Fibroblast of skin of right quadriceps (primary cell): ENCODE measurements at regions not wholly inside any gene's neighbourhood (a gene's known extent, or its start where the extent isn't known, plus 50 kb on each side); places are given as distances from the start of the nearest gene placed in this dataset.

Experiments
- DNase-seq: peaks from one replicate; pipeline ENCODE4 v3.0.0-alpha.2; 2013

DNA sequence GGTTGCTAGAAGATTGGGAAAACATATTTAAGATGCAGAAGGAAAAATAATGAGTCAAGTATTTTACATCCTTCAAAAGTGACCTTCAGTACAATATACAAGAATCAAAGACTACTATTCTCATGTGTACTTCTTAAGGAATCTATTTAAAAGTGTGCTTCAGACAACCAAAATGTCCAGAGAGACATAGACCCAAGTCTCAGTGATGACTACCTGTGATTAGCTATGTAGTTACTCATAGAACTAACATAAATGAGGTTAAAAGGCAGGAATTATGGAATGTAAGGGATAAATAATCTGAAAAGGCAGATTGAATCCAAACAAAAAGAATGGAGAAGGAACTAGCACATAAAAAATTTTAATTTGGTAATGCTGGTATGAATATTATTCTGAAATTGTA lies 634.7 kb upstream of the FAM241A start:
- DNase-seq = peak; percentile 73

DNA sequence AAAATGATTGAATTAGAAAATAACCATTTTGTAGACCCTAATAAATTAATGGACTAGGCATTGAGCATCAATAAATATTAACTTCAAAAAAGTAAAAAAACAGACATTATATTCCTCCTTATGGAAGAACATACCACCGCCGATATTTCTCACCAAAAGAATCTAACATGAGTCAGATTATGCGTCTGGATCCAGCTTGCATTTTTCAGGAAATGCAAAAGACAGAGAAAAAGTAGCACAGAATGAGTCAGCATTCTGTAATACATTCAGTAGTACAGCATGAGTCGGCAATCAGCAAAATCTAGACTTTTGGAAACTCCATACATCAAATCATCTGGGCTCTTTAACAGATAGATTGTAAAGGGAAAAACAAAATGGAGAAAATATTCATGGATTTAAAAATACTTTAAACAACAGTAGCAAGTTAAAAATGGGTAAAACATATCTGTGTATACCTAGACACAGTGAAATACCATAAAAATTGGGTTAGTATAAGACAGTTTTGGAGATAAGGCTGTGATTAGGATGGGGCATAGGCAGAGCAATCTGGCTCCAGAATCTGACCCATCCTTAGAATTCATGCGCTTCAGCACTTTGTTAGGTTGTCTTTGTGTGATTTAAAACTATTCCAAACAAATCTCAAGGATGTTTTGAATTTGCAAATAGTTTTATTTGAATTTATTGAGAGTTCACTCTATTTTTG lies 633.0 kb upstream of the FAM241A start:
- DNase-seq = peak; percentile 95

GRCh38 chr4:111519683-111520082 lies 625.6 kb upstream of the FAM241A start:
- no peak for DNase-seq

- DNase-seq = no peak
Measured at GRCh38 chr4:111530446-111530845, 614.8 kb upstream of the FAM241A start.

DNA sequence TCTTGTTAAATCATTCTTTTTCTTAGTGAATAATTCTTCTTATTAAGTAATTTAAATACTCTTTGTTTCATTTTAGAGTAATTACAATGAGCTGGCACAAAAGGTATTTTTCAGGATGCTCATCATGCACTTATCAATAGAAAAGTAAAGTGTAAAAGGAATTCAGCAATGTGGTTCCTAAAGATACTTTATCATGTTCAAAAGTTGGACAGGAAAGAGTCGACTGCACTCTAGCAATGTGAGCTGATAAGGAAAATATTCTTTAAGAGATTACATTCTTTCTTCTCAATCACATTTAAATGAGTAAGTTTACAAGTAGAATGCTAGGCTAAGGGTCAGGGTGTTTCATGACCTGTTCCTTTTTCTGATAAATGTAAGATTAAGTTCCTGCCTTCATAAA lies 609.5 kb upstream of the FAM241A start:
- DNase-seq = no peak

DNA sequence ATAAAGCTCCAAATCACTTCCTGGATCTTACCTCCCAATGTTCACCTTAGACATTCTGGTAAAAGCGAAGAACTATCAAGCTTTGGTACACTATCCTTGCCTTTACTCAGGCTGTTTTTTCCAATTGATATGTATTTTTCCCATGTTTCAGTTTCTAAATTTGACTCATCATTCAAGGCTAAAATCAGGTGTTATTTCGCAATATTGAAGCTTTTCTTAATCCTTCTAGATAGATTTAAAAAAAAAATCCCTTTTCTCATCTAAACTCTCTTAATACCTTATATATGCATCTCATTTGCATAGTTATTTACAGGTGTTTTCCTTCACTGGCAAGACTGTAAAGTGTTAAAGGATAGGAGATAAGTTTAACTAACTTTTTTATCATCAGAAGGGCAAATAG lies 608.1 kb upstream of the FAM241A start:
- DNase-seq = no peak

DNA sequence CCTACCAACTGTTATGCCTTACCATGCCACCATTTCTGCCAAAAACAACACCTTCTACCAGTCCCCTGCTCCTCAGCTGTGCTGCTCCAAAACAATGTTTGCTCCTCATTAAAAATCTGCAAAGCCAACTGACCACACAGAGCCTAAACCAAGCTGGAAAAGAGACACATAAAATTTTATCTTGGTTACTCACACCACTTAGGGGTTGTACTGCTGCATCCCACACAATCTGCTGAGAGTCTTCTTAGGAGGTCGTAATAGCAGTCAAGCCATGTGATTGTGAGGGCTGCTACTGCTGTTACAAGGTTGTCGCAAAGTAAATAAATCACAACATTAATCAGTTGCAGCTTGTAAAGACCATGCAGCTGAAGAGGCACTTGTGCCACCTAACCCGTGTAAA lies 607.4 kb upstream of the FAM241A start:
- peak; percentile 80 for DNase-seq

- no peak for DNase-seq
Measured at GRCh38 chr4:111540671-111541070, 604.6 kb upstream of the FAM241A start.

DNA sequence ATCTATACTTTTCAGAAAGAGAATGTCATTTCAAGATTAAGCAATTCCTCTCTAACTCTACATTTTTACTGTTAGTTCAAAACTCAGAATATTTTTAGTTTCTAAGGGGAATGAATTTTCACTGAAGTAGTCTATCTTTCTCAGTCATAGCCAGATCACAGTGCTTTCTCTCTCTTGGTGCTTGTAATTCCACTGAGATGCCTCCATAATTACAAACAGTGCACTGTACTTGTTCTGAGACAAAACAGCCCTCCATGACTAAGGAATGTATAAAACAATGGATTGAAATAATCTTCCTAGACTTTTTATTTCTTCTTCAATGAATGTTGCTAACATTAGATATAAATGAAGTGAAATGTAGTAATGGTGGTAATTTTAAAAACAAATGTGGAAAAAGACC lies 603.2 kb upstream of the FAM241A start:
- DNase-seq = peak; percentile 25

DNA sequence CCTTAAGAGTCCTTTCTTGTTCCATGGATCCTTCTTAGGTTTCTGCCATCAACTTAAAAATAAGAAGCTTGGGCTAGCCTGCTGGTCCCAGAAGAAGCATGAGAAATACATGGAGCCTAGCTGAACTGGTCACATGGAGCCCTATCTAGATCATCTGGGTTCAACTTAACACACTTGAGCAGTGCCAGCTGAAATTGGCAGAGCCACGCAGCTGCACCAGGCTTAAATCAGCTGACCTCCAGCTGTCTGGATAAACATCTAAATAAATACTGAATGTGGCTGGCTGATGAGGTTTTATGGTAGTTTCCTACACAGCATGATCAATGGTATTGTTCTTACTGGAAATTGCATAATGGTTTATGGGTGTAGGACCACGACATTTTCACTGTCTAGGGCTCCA lies 598.4 kb upstream of the FAM241A start:
- no peak for DNase-seq

- peak; percentile 46 for DNase-seq
Measured at GRCh38 chr4:111556141-111556781, 589.0 kb upstream of the FAM241A start.

DNA sequence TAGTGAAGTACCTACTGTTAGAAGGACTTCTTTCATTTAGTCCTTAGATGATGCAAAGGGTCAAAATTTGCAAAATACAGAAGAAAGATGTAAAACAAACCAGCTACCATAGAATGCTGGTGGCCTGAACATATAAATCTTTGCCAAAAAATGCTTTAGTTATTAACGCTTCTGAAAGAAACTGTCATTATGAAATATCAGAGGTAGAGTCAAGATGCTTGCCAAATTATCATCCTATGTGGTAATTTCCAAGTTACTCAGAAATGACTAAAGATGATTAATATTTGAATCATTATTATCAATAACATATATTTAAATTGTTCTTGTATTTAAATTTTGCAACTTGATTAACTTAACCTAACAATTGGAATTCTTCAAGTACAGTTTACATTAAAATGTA lies 588.4 kb upstream of the FAM241A start:
- DNase-seq = peak; percentile 57

GRCh38 chr4:111562826-111563225 lies 582.4 kb upstream of the FAM241A start:
- peak; percentile 92 for DNase-seq

DNA sequence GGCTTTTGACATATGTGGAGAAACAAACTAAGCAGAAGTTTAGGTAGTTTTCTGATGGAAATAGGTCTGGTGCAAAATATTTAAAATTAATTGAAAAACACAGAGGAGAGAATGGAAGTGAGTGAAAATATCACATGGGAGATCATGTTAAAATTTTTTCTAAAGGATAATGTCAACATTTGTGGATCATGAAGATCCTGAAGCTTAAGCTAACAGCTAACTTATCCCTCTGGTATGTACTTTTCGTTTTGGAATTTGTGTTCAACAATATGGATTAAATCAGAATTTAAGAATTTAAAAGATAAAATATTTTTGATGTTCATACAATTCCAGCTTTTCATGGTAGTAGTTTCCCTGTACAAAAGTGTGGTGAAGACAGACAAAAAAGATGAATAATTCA lies 572.8 kb upstream of the FAM241A start:
- no peak for DNase-seq

- DNase-seq = peak; percentile 40
Measured at GRCh38 chr4:111573386-111573785, 571.9 kb upstream of the FAM241A start.

DNA sequence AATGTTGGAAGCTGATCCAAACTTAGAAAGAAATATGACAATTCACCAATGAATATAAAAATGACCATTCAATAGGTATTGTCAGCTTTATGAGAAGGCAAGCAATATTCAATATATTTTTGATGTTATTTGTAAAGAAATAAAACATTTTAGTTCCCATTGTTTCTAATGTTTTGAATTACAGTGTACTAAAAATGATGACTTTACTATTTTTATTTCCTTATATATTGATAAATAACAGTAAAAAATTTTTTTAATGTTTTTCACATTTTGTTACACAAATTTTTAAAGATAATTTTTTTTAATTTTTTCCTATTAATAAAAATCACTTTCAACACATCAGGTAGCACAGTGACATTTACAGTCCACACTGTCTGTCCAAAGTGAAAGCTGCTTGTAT lies 565.5 kb upstream of the FAM241A start:
- no peak for DNase-seq

DNA sequence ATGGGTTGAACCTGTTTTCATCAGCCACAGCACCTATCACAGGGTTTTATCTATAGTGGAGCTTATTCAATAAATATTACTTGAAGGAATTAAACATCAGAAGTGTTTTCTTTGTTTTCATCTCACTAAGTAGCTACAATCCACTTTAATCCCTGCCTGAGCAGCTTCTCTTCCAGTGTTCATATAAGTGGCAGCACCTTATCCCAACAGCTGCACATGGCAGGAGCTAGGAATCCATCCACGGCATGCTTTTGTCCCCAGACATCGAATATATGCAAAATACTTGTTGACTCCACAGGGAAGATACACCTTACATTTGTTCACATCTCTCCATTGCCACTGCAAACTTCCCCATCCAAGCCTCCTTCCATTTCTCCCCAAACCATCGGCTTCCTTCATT lies 549.8 kb upstream of the FAM241A start:
- DNase-seq = no peak

DNA sequence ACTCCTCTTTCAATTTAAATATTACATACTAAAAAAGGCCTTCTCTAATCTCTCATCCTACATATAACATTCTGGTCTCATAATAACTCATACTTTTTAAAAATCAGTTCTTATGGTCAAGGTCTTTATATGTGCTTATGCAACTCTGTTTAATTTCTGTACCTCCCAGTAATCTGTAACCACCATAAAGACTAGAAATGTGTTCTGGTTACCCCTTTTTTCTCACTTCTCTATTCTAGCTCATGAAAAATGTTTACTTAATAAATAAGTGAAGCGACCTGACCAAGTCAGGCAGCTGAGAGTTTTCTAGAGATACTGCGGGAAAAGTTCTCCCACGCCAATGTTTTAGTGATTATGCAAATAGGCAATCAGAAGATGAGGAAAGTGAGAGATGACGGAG lies 548.8 kb upstream of the FAM241A start:
- no peak for DNase-seq

DNA sequence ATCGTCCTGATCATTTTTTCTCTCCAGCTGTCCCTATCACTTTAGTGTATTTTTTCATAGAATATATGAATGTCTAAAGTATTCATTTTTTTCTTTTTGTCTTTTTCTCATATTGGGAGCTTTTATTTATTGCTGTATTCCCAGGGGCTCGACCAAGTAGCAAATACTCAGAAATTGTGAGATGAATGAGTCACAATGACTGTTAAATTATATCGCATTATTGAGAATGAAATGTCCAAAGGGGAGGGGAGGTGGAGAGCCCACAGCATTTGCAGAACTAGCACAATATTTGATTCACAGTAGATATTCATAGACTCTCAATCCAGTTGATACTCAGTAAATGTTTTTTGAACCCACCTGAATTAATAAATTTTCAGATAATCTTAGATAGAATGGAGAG lies 543.6 kb upstream of the FAM241A start:
- DNase-seq = peak; percentile 48

DNA sequence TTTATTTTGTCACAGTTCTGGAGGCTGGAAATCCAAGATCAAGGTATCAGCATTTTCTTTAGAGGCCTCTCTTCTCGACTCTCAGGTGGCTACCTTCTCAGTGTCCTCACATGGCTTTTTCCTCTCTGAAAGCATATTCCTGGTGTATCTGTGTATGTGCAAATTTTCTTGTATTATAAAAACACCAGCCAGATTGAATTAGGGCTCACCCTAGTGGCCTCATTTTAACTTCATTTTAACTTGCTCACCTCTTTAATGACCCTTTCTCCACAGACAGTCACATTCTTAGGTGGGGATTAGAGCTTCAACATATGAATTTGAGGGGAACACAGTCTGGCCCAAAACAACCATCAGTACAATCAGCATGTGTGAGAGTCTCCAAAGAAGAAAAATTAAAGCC lies 542.4 kb upstream of the FAM241A start:
- DNase-seq = peak; percentile 18

DNA sequence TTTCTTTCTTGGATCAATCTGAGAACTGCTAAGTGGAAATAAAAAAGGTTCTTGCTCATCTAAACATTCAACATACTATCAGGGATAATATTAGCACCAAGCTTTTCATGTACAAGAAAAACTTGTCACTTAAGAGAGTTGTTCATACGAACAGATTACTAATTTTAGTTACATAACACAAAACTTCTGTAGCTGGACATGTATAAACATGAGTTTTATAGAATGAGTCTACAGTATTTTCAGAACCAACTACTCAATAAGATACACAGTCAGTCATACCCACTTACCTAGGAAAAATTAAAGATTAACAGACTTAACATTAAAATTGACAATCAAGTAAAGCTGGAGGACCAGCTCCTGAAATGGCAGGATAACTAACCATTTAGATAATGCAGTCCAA lies 540.1 kb upstream of the FAM241A start:
- no peak for DNase-seq

DNA sequence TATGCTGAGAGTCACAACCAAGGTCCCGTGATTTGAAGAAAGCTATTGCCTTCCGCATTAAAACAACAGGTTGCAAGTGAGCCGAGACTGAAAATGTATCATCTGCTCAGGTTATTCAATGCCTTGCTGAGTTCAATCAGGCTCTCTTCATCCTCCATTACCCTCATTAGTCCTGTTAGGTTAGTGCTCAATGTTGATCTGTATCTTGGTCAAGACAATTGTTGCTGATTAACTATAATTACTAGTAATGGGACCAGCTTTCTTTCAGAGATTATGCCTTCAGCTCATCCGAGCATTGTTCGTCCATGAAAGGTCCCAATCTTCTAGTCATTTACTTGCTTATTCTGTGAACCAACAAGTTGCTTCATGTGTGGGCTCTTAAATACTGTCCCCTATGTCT lies 534.6 kb upstream of the FAM241A start:
- no peak for DNase-seq

- peak; percentile 10 for DNase-seq
Measured at GRCh38 chr4:111618908-111619307, 526.3 kb upstream of the FAM241A start.

DNA sequence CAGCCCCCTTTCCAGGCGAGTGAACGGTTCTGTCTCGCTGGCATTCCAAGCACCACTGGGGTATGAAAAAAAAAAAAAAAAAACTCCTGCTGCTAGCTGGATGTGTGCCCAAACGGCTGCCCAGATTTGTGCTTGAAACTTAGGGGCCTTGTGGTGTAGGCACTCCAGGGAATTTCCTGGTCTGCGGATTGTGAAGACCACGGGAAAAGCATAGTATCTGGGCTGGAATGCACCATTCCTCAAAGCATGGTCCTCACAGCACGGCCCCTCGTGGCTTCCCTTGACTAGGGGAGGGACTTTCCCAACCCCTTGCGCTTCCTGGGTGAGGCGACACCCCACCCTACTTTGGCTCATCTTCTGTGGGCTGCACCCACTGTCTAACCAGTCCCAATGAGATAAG lies 516.8 kb upstream of the FAM241A start:
- no peak for DNase-seq

- DNase-seq = peak; percentile 62
Measured at GRCh38 chr4:111630705-111631104, 514.5 kb upstream of the FAM241A start.
